Rectal smooth muscle tissue (tissue), 1 donor: ENCODE measurements at regions not wholly inside any gene's neighbourhood (a gene's known extent, or its start where the extent isn't known, plus 50 kb on each side); places are given as distances from the start of the nearest gene placed in this dataset.

ENCODE experiments used
- H3K27ac ChIP-seq: one replicate; pipeline ENCODE4 v1.7.0; 2013; ENCODE audit warnings: low read depth, low read length, inconsistent platforms
- H3K27me3 ChIP-seq: one replicate; pipeline ENCODE4 v1.7.0; 2013; ENCODE audit warnings: low read length; ENCODE audit not compliant: control insufficient read depth, insufficient read depth
- H3K36me3 ChIP-seq: one replicate; pipeline ENCODE4 v1.7.0; 2013; ENCODE audit warnings: low read length; ENCODE audit not compliant: control insufficient read depth, insufficient read depth
- H3K4me1 ChIP-seq: one replicate; pipeline ENCODE4 v1.7.0; 2013; ENCODE audit warnings: low read length; ENCODE audit not compliant: control insufficient read depth, insufficient read depth
- H3K4me3 ChIP-seq: one replicate; pipeline ENCODE4 v1.7.0; 2013; ENCODE audit warnings: low read length
- H3K9ac ChIP-seq: one replicate; pipeline ENCODE4 v1.7.0; 2013; ENCODE audit warnings: low read length

DNA sequence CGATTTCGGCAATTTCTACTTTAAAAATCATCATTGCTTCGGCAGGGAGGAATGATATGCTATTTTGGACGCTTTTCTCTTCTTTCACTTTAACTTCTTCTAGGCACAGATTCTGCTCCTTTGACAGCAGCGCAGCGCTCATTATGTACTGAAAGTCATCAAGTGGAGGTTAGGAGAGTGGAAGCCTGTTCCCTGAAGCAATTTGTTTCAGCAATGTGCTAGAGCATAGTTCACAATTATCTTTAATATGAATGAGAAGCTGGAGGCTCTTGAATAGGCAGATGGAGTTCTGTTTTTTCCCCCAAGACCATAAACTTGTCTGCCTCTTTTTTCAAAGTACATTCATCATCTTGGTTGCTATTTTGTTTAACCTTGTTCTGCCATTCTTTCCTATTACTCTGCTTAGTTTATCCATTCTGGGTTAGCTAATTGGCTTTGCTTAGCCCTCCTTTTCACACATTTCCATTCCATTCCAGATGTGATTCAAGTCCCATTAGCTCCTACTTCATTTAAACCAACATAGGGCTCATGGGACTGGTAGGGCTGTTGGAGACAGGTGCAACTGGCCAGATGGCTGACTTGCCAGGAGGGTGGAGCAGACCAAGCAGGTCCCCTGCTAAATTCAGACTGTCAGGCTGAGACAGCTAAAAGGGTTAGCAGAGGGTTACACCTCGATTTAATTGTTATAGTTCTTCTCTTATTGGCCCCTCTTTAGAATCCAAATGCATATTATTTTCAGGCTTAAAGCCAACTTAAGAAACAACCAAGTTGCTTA is 534.7 kb upstream of the CBLB start:
- Histone ChIP-seq H3K36me3 (no peaks in the 10 kb centered on the region), H3K4me1 (no peaks in the 10 kb centered on the region), H3K27ac (no peak overlapping the region), H3K9ac (no peak overlapping the region), H3K4me3 (no peak overlapping the region), H3K27me3 (no peaks in the 10 kb centered on the region)

DNA sequence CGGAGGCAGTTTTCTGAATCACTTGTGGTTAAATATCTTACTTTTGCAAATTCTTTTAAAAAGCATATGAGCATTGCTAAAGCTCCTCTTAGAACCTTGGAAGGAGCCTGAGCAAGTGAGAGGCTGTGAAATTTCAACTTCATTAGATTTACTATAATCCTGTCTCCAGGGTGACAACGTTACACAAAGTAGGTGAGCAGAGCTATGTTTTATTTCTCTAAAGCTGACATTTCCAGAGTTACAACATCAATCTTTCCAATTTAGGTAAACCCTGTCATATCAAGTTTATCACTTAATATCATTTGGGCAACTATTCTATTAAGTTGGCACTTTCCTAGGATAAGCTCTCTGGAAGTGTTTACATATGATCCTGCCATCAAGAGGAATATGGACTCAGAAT is 544.9 kb upstream of the CBLB start:
- H3K27ac ChIP-seq, result no peak overlapping the region
- H3K36me3 ChIP-seq, result no peaks in the 10 kb centered on the region
- no peaks in the 10 kb centered on the region for H3K27me3 ChIP-seq
- no peak overlapping the region for H3K9ac ChIP-seq
- no peak overlapping the region for H3K4me3 ChIP-seq
- peaks cover 5% of the 10 kb centered on the region for H3K4me1 ChIP-seq

DNA sequence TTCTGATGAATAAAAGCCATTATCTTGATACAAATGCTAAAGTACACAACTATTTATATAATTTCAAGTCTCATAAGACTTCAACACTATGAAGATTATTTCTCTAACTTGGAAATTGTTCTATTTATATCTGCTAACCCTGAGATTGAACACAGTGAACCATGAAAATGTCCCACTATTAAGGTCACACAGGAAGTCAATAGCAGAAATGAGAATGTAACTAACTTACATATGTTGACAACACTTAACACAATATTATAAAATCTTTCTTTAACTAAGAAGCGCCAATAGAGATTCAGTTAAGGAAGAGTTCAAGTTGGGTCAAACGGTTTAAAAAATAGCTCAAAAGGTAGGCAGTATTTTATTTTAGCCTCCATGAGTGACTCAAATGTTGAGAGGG is 551.8 kb upstream of the CBLB start:
- H3K36me3 ChIP-seq, result no peaks in the 10 kb centered on the region
- no peaks in the 10 kb centered on the region for H3K27me3 ChIP-seq
- no peak overlapping the region for H3K27ac ChIP-seq
- no peak overlapping the region for H3K9ac ChIP-seq
- no peaks in the 10 kb centered on the region for H3K4me1 ChIP-seq
- H3K4me3 ChIP-seq, result no peak overlapping the region

DNA sequence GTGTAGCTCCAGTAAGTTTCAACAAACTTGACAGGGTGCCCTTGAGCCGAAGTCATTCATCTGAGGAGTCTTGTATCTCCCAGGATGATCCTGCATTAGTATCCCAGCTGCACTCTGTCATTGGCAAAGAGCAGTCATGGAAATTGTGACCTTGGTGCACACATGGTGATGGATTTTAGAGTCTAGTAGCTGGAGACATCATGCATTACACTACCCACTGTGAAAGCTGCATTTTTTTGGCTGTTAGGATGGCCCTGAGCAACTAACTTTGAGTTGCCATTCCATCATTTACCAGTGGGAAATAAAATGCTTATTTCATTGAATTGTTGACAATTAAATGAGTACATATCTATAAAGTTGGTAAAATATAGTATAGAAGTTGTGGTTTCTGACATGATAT is 552.6 kb upstream of the CBLB start:
- H3K36me3 ChIP-seq, result no peaks in the 10 kb centered on the region

DNA sequence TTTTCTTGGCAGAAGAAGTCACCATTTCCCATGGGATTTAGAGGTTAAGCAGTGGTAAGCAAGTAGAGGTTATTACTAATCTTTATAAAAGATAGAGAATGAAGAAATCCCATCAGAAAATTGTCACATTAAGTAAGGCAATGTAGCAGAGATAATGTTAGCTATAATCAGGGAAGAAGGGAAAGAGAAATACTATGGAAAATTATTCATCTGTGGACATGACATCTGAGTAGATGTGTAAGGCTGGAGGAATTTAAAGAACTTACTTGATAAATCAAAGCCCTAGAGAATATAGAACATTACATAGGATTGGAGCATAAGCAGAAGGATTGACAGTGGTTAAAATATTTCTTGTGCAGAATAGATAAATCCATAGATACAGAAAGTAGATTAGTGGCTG is 553.1 kb upstream of the CBLB start:
- Histone ChIP-seq H3K36me3 (no peaks in the 10 kb centered on the region), H3K27ac (no peak overlapping the region), H3K27me3 (no peaks in the 10 kb centered on the region), H3K4me3 (no peak overlapping the region), H3K4me1 (no peaks in the 10 kb centered on the region), H3K9ac (no peak overlapping the region)

More for the DNA sequence above, 552.6 kb upstream of the CBLB start:
- H3K27me3 ChIP-seq, result no peaks in the 10 kb centered on the region
- H3K27ac ChIP-seq, result no peak overlapping the region
- no peak overlapping the region for H3K4me3 ChIP-seq
- no peak overlapping the region for H3K9ac ChIP-seq
- no peaks in the 10 kb centered on the region for H3K4me1 ChIP-seq

DNA sequence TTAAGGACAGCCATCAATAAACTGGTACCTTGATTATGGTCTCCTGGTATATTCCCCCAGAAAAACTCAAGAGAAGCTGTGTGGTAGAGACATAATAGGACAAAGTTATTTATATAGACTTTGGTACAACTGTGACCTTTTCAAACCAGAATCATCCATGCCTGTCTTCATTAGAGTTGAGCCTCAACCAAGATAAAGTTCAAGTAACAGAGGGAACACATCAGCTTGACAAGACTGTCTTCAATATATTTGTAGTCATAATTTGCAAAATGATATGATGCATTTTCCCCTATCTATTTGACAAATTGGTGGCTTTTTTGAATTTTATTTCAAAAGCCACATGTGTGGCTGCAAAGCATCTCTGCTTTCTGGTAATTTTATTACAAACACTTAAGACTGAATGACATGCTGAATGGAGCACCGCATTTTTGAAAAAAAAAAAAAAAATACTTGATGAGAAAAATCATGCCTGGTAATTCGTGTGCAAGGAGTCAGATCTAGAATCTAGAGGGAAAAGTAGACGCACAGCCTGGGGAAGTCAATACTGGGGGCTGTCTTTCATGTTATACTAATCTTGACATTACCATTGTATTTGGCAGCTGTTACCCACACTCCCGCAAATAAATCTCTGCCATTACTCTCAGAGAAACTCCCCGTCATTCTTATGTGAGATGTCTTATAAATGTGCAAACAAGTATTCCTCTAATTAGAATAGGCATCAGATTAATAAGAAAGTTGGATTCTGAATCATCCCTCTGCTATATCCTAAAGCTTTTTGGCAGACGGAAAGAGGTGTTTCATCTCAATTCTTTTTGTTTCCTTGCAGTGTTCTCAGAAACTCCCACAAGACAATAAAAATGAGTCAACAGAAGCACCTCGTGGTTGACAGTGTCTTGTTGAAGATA is 554.8 kb upstream of the CBLB start:
- Histone ChIP-seq H3K27me3 (no peaks in the 10 kb centered on the region), H3K9ac (no peak overlapping the region), H3K4me3 (no peak overlapping the region), H3K27ac (no peak overlapping the region), H3K4me1 (no peaks in the 10 kb centered on the region), H3K36me3 (no peaks in the 10 kb centered on the region)

DNA sequence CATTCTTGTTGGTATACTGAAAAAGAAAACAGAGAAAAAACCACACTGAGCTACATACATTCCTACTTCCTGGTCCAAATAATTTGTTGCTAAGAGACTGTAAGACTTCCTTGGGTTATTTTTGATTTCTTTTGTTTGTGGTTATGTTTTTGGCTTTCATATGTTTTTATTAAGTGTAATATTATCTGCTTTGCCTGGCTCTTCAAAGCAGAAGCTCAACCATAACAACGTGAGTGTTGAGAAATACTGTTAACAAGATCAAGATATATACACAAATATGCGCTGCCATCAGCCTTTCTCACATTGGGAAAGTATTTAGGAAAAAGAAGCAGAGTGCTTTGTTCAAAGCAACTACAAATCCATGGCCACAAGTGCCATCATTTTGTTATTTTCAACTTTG is 556.2 kb upstream of the CBLB start:
- Histone ChIP-seq H3K9ac (no peak overlapping the region), H3K4me3 (no peak overlapping the region), H3K27me3 (no peaks in the 10 kb centered on the region), H3K27ac (no peak overlapping the region), H3K36me3 (no peaks in the 10 kb centered on the region), H3K4me1 (no peaks in the 10 kb centered on the region)

DNA sequence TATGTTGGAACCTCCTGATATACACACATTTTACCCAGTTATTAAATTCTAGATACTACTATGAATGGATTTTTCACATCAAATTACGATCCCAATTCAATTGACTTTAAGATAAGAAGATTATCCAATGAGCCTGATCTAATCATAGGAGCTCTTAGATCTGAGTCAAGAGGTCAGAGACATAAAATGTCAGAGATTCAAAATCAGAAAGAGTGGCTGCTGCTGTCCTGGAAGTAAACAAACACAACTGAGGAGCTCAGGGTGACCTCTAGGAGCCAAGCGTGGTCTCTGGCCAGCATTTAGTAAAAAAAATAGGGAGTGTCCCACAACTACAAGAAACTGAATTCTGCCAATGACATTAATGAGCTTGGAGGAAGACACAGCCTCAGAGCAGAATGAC is 557.1 kb upstream of the CBLB start:
- no peaks in the 10 kb centered on the region for H3K36me3 ChIP-seq
- no peak overlapping the region for H3K4me3 ChIP-seq
- no peak overlapping the region for H3K9ac ChIP-seq
- H3K27ac ChIP-seq, result no peak overlapping the region
- H3K27me3 ChIP-seq, result no peaks in the 10 kb centered on the region
- H3K4me1 ChIP-seq, result no peaks in the 10 kb centered on the region

DNA sequence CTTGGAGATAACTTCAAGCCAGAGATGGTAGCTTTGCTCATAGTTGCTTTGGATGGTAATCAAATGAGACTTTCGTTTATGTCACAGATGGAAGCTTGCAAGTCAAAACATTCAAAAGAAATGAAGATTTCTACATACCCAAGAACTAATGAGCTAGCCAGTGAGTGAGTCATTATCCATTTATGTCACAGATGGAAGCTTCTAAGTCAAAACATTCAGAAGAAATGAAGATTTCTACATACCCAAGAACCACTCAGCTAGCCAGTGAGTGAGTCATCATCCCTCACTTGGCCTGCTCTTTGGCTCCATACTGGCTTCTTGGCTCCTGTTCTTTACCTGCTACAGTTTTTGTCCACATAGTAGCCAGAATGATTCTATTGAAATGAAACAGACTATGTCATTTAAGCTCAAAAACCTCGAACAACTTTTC is 559.8 kb upstream of the CBLB start:
- Histone ChIP-seq H3K4me1 (no peaks in the 10 kb centered on the region), H3K9ac (no peak overlapping the region), H3K4me3 (no peak overlapping the region), H3K27ac (no peak overlapping the region), H3K27me3 (no peaks in the 10 kb centered on the region), H3K36me3 (no peaks in the 10 kb centered on the region)

DNA sequence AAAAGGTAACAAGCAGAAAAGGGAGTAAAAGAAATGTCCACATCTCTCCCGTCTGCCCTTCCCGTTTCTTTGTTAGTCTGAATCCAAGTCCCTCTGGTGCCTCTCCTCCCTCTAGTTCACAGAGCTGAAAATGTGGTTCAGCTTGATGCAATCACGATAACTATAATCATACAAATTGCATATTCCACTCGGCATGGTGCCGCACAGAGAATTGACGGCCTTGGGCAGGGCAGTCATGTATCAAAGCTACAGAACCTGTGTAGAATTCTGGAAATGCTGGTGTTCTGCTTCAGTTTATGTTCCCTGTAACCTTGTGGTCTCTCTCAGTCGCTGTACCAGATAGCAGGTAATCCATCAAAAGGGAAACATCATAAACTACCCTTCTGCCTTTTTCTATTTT is 562.9 kb upstream of the CBLB start:
- Histone ChIP-seq H3K27ac (no peak overlapping the region), H3K36me3 (no peaks in the 10 kb centered on the region), H3K9ac (no peak overlapping the region)

DNA sequence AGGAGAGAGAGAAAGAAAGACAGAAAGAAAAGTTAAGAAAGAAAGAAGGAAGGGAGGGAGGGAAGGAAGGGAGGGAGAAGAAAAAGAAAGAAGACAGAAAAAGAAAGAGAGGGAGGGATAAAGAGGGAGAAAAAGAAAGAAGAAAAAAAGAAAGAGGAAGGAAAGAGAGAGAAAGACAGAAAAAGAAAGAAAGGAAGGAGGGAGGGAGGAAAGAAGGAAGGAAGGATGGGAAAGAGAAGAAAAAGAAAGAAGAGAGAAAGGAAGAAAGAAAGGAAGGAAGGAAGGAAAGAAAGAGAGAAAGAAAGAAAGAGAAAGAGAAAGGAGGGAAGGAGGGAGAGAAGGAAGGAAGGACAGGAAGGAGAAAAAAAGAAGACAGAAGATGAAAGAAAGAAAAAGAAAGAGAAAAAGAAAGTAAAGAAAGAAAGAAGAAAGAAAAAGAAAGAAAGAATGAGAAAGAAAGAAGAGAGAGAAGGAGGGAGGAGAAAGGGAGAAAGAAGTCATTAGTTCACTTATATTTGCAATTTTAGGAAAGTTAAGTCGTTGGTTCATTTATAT is 567.2 kb upstream of the CBLB start:
- Histone ChIP-seq H3K9ac (no peak overlapping the region), H3K4me1 (no peaks in the 10 kb centered on the region), H3K27me3 (no peaks in the 10 kb centered on the region), H3K4me3 (no peak overlapping the region), H3K36me3 (no peaks in the 10 kb centered on the region), H3K27ac (no peak overlapping the region)

More for the DNA sequence above, 562.9 kb upstream of the CBLB start:
- H3K27me3 ChIP-seq, result no peaks in the 10 kb centered on the region
- no peak overlapping the region for H3K4me3 ChIP-seq
- no peaks in the 10 kb centered on the region for H3K4me1 ChIP-seq

DNA sequence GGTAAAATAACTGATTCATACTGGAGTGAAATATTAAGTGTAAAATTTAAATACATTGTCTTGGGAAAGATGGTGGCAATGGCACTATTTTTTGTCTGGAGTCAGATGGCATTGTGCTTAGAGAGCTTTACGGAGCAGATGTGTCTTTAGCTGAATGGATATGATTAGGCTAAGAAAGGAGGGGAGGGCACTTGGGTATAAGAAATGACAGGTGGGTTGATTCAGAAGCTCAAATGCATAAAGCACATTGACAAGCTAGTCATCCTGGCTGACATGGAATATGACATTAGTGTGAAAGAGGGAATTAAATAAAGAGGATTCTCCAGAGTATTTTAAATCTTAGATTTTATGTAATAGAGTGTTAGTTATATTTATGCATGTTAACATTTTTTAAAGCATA is 570.1 kb upstream of the CBLB start:
- Histone ChIP-seq H3K27ac (no peak overlapping the region), H3K9ac (no peak overlapping the region), H3K27me3 (no peaks in the 10 kb centered on the region), H3K4me3 (no peak overlapping the region), H3K4me1 (no peaks in the 10 kb centered on the region), H3K36me3 (no peaks in the 10 kb centered on the region)
